ENCODE measurements at regions not wholly inside any gene's neighbourhood (a gene's known extent, or its start where the extent isn't known, plus 50 kb on each side); places are given as distances from the start of the nearest gene placed in this dataset.

DNA sequence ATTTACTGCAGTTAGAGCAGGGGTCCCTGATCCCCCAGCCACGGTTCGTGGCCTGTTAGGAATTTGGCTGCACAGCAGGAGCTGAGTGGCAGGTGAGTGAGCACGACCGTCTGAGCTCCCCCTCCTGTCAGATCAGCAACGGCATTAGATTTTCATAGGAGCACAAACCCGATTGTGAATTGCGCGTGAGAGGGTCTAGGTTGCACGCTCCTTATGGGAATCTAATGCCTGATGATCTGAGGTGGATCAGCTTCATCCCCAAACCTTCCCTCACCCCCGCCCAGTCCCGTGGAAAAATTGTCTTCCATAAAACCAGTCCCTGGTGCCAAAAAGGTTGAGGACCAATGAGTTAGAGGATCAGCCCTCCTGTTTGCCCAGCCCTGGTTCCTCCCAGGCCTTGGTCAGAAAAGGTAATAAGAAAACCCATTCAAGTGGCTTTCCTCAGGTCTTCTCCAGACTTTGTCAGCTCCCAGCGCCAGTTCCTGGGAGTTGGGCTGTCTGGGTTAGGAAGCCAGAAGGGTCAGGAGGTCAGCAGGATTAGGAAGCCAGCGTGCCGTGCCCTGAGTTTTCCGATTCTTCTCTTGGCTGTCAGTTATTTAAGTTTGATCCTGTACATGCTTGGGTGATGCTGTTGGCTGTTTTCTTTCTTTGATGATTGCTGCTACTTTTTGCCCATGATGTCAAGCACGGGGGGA is 139.9 kb upstream of the PMEPA1 start:
- TF ChIP-seq, protein P1, sequence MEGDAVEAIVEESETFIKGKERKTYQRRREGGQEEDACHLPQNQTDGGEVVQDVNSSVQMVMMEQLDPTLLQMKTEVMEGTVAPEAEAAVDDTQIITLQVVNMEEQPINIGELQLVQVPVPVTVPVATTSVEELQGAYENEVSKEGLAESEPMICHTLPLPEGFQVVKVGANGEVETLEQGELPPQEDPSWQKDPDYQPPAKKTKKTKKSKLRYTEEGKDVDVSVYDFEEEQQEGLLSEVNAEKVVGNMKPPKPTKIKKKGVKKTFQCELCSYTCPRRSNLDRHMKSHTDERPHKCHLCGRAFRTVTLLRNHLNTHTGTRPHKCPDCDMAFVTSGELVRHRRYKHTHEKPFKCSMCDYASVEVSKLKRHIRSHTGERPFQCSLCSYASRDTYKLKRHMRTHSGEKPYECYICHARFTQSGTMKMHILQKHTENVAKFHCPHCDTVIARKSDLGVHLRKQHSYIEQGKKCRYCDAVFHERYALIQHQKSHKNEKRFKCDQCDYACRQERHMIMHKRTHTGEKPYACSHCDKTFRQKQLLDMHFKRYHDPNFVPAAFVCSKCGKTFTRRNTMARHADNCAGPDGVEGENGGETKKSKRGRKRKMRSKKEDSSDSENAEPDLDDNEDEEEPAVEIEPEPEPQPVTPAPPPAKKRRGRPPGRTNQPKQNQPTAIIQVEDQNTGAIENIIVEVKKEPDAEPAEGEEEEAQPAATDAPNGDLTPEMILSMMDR (conservative IDR thresholded peaks at IDR 0.05; ENCODE audit: low read length): no peak
- no peak for TF ChIP-seq EZH2phosphoT487 (IDR thresholded peaks at IDR 0.05; ENCODE audit: borderline replicate concordance, low read depth, low read length)

Data from OCI-LY7 (cell line).